GM18502 (cell line): ENCODE measurements at regions not wholly inside any gene's neighbourhood (a gene's known extent, or its start where the extent isn't known, plus 50 kb on each side); places are given as distances from the start of the nearest gene placed in this dataset.

Experiments used
- ATAC-seq: cut with Tn5 transposase; IDR thresholded peaks from one replicate; pipeline ENCODE4 v1.9.1; 2021; ENCODE audit warnings: mild to moderate bottlenecking; ENCODE audit not compliant: unreplicated experiment, poor library complexity

GRCh38 chr12:4002601-4003000, 129.4 kb upstream of the PARP11 start:
- ATAC-seq: no peak

GRCh38 chr12:4001841-4002240, 128.6 kb upstream of the PARP11 start:
- no peak for ATAC-seq

GRCh38 chr12:4001031-4001430, 127.8 kb upstream of the PARP11 start:
- no peak for ATAC-seq

- no peak for ATAC-seq
Observed at GRCh38 chr12:3999904-4000303, 126.7 kb upstream of the PARP11 start.

GRCh38 chr12:3998968-3999792, 126.0 kb upstream of the PARP11 start:
- no peak for ATAC-seq

- no peak for ATAC-seq
Observed at GRCh38 chr12:3998397-3998796, 125.2 kb upstream of the PARP11 start.

- no peak for ATAC-seq
Observed at GRCh38 chr12:3996322-3996721, 123.1 kb upstream of the PARP11 start.

GRCh38 chr12:3995306-3995705, 122.1 kb upstream of the PARP11 start:
- no peak for ATAC-seq

- no peak for ATAC-seq
Observed at GRCh38 chr12:3994500-3994899, 121.3 kb upstream of the PARP11 start.

GRCh38 chr12:3992945-3993344, 119.7 kb upstream of the PARP11 start:
- ATAC-seq: no peak

GRCh38 chr12:3991798-3992580, 118.8 kb upstream of the PARP11 start:
- no peak for ATAC-seq

- no peak for ATAC-seq
Observed at GRCh38 chr12:3990501-3991280, 117.5 kb upstream of the PARP11 start.

GRCh38 chr12:3989218-3989550, 116.0 kb upstream of the PARP11 start:
- ATAC-seq: no peak

- peak; percentile 65 for ATAC-seq
Observed at GRCh38 chr12:3988519-3989217, 115.5 kb upstream of the PARP11 start.

GRCh38 chr12:3987571-3987970, 114.4 kb upstream of the PARP11 start:
- ATAC-seq: no peak

GRCh38 chr12:3980504-3981272, 107.5 kb upstream of the PARP11 start:
- ATAC-seq: no peak

- ATAC-seq: no peak
Observed at GRCh38 chr12:3977621-3978020, 104.4 kb upstream of the PARP11 start.

- no peak for ATAC-seq
Observed at GRCh38 chr12:3976351-3976938, 103.2 kb upstream of the PARP11 start.

- no peak for ATAC-seq
Observed at GRCh38 chr12:3975652-3976051, 102.5 kb upstream of the PARP11 start.
